Suprapubic skin (tissue), 4 donors: ENCODE measurements at regions not wholly inside any gene's neighbourhood (a gene's known extent, or its start where the extent isn't known, plus 50 kb on each side); places are given as distances from the start of the nearest gene placed in this dataset.

ENCODE experiments used
- CTCF ChIP-seq, 2 donors: fragments of 200-600 bp in 1 of 2; fragments of 450-650 bp in 1 of 2; sonication (generic) in 1 of 2; IDR thresholded peaks; one replicate each; pipeline ENCODE4 v1.5.1; 2016 to 2019; ENCODE audit warnings: antibody characterized with exemption in 2 of 2, mild to moderate bottlenecking in 1 of 2, moderate library complexity in 1 of 2
- EP300 ChIP-seq: sonication (generic); formaldehyde crosslinking; IDR thresholded peaks from one replicate; pipeline ENCODE4 v1.6.1; 2017; ENCODE audit warnings: antibody characterized with exemption
- POLR2A ChIP-seq, 2 donors: fragments of 450-650 bp; IDR thresholded peaks; one replicate each; pipeline ENCODE4 v1.6.1; 2017; ENCODE audit warnings: antibody characterized with exemption in 2 of 2, mild to moderate bottlenecking in 2 of 2, moderate library complexity in 2 of 2
- POLR2AphosphoS5 ChIP-seq, 3 donors: sonication (generic); formaldehyde crosslinking; IDR thresholded peaks; one replicate each; pipeline ENCODE4 v1.6.1; 2017; ENCODE audit warnings: antibody characterized with exemption in 3 of 3

GRCh38 chr7:15848901-15849300 is 162.4 kb upstream of the MEOX2 start:
- TF ChIP-seq CTCF (IDR thresholded peaks at IDR 0.05) (no peak), POLR2A (IDR thresholded peaks at IDR 0.05) (no peak), EP300 (no peak), POLR2AphosphoS5 (IDR thresholded peaks at IDR 0.05) (no peak)
